ENCODE measurements at regions not wholly inside any gene's neighbourhood (a gene's known extent, or its start where the extent isn't known, plus 50 kb on each side); places are given as distances from the start of the nearest gene placed in this dataset.

DNA sequence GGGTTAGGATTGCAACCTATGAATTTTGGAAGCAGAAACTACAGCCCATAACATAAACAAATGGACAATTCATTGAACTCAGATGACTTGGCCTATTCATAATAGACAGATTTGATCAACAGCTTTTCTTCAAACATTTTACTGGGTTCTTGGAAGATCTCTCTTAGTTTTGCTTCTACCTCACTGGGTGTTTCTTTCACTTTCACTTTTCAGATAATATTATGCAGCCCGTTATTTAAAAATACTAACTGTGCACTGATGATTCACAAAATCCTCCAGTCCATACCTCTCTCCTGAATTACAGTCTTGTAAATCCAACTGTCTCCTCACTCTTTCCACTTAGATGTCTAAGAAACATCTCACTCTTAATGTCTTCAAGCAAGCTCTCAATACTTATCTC lies 183.5 kb upstream of the IRX1 start:
- in situ Hi-C loops (cut with MboI; ENCODE audit: low pct_unique_long_range_greater_than_20kb, low sequenced_read_pairs), result no loop called here
- no peak for DNase-seq

DNA sequence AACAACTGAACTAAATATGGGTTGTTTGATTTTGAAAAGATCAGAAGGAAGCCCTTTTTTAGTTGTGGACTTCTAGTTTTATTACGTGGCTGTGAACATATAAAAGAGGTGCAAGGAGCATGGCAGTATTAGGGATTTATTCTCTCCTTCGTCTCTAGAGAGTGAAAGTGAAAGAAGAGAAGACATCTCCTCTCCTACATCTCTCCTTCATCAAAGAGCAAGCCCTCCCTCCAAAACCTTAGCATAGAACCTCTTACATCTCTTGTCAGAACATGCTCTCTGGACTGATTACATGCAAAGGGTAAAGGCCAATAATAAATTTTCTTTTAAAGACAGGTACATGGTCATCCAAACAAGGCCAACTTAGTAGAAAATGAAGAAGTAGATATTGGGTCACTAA lies 184.3 kb upstream of the IRX1 start:
- no peak for DNase-seq
- in situ Hi-C loops (cut with MboI; ENCODE audit: low pct_unique_long_range_greater_than_20kb, low sequenced_read_pairs), result no loop called here

DNA sequence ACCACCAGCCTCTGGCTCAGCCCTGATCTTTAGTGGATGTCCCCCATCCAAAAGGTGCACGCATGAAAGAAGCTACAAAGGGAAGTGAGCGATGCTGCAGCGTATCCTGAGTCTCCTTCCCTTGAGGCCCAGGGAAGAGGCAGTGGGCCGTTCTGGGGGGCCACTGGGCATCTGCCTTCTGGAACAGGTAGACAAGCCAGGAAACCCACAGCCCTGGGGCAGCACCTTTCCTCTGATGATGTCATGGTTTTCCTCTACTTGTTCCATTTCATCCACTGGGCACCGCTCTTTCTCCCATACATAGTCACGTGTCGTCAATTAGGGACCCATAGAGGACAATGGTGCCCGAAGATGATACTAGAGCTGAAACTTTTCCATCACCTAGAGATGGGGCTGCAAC lies 194.0 kb upstream of the IRX1 start:
- DNase-seq, result no peak
- in situ Hi-C loops (cut with MboI; ENCODE audit: low pct_unique_long_range_greater_than_20kb, low sequenced_read_pairs), result no loop called here

DNA sequence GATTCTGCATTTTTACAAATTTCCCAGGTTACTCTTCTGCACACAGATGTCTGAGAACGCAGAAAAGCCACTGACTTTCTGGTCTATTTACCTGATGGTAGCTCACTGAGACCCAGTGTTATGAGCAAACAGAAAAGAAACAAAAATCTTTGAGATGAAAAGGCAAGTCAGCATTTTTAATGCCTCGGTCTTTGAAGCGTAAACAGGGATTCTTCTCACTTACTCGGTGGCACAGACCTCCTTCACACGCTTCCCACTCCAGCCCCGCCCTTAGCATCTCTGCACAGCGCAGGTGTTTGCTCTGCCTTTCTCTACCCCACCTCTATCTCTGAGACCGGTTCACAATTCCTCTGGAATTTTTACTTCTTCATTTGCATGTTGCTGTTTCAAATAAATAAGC lies 195.0 kb upstream of the IRX1 start:
- DNase-seq, result no peak

DNA sequence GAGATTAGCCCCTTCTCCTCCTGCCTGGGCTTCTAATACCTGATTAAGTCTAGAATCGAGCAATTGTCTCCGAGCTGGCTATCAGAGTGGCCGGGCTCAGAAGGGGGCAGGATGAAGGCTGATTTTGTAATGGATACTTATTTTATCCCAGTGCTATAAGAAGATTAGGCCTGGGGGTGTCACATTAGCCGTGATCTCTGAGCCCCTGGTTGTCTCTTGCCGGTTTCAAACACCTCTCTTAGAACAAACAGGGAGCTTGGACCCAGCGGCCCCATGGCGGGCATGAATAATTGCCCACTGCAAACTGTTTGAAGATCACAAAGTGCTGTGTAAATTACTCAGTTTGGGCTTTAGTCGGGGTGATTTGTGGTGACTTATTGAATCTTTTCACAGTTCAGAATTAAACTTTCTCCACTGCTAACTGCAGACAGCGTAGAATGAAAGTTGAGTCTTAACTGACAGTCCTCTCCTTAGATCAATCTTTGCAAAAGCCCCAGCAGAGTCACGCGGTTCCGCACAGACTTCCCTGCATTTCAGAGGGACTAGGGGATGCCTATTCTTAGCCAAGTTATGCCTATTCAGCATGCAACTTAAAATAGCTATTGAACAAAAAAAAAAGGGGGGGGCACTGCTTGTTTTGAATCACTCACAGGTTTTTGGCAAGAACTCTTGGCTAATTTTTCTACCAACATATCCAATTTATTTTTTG lies 200.6 kb upstream of the IRX1 start:
- in situ Hi-C loops (cut with MboI; ENCODE audit: low pct_unique_long_range_greater_than_20kb, low sequenced_read_pairs), result no loop called here
- DNase-seq, result no peak

More for the DNA sequence above, 195.0 kb upstream of the IRX1 start:
- in situ Hi-C loops (cut with MboI; ENCODE audit: low pct_unique_long_range_greater_than_20kb, low sequenced_read_pairs), result no loop called here

DNA sequence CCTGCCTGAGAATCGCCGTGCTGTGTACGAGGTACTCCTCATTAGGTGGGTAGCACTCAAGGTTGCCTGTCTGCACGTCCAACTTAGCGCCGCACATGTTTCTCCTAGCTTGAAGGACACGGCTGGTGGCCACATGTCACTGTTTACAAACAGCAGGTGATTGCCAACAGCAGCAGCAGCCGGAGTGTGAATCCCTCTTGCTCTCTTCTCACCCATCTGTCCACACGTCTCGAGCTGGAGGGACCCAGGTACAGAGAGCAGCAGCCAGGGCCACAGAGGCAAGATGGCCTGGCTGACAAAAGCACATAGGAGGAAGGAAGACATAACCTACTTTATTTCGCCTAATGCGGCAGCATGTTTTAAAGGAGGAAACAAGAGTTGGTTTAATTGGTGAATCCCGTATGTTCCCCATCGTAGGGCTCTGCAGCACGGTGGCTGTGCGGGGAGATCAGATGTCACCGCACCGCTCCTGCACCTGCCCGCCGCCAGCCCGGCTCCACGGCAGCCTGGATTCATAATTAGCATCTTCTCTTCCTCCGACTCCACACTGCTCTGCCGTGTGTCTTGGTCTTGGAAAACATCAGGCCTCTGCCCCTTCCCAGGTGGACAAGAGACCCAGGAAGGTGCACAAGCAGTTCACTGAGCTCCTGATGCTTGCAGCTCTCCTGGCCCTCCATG lies 201.6 kb upstream of the IRX1 start:
- no peak for DNase-seq
- in situ Hi-C loops (cut with MboI; ENCODE audit: low pct_unique_long_range_greater_than_20kb, low sequenced_read_pairs), result no loop called here

DNA sequence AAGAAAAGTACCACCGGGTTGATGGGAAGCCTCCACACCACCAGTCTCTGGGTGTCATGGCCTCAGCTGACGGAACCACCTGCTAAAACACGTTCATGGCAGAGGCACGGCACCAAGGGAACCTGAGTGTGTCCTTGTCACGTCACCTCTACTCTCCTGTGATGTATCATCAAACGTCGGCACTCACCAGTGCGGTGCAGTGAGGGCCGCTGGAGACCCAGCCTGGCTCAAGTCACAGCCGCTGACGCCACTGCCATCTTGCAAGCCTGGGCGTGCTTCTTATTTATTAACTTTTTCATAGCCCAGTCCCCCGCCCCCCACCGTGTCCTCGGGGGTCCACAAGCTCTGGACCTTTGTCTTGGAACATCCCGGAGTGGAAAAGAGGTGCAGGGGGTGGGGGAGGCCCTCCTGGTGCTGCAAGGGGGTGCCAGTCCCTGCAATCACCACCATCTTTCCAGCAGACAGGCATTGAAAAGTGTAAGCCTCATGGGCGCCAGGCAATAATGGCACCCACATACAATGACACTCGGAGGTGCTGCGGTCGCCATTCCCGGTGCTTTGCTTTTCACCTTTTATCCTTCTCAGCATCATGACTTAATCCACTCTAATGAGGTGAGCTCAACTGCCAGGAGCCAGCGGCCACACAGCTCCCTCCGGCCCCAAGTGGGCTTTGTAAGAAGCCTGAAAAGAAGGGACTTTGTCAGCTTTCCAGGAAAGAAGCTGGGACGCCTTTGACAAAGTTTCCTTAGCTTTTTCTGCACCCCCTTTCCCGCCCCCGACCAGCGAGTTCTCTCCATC lies 202.3 kb upstream of the IRX1 start:
- DNase-seq, result no peak
- in situ Hi-C loops (cut with MboI; ENCODE audit: low pct_unique_long_range_greater_than_20kb, low sequenced_read_pairs), result no loop called here

DNA sequence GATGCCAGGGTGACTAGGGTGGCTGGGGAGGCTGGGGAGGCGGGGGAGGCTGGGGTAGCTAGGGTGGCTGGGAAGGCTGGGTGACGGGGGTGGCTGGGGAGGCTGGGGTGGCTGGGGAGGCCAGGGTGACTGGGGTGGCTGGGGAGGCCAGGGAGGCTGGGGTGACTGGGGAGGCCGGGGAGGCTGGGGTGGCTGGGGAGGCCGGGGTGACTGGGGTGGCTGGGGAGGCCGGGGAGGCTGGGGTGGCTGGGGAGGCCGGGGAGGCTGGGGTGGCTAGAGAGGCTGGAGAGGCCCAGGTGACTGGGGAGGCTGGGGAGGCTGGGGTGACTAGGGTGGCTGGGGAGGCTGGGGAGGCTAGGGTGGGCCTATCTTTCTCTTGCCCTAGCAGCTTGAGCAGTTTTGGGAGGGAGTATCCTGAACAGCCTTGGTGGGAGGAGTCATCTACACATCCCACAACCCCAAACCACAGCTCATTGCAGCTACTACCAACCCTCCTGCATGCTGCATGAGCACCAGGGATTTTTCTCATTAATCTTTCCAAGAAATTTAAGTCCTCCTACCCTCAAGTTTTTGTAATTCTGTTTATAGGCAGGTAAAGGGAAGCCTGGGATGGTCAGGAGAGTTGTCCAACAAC lies 203.2 kb upstream of the IRX1 start:
- in situ Hi-C loops (cut with MboI; ENCODE audit: low pct_unique_long_range_greater_than_20kb, low sequenced_read_pairs), result no loop called here
- DNase-seq, result no peak

DNA sequence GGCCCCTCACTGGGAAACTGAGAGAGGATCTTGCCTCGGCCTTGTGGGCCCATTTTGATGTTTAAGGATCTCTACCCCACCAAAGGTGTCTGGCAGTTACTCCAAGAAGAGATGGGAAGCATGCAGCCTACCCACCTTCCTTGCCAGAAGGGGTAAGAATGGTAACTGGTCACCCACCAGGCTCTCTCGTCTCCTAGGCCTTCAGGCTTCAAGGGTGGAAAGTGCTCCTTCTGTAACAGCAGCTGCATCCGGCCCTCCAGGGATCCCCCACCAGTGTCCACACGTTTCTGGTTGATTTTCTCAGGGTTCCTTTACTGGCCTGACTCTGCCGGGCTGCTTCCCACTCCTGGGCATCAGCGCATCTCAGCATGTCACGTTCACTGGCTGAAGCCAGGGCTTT lies 204.4 kb upstream of the IRX1 start:
- in situ Hi-C loops (cut with MboI; ENCODE audit: low pct_unique_long_range_greater_than_20kb, low sequenced_read_pairs), result no loop called here
- no peak for DNase-seq

DNA sequence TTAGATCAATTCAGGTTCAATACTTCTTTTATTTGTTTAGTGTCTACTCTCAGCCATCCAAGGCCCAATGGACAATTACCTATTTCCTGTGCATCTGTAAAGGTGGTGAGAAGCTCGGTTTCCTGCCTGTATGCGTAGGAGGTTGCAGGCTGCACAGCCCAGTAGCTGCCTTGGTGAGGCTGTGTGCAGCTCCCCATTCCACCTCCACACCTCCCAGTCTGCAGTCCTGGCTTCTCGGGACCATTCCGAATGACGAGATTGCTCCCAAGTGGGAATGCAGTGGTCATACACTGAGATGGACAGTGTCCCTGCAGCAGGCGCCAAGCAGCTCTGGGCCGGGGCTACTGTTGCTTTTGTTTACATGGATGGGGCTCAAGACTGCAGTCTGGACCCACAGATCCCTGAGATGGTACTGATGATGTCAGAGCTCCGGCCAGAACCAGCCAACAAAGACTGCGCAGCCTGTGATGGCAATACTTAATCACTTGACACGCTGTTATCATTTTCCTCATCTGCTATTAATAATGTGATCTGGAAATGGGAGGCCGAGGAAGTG lies 206.1 kb upstream of the IRX1 start:
- in situ Hi-C loops (cut with MboI; ENCODE audit: low pct_unique_long_range_greater_than_20kb, low sequenced_read_pairs), result no loop called here
- no peak for DNase-seq

DNA sequence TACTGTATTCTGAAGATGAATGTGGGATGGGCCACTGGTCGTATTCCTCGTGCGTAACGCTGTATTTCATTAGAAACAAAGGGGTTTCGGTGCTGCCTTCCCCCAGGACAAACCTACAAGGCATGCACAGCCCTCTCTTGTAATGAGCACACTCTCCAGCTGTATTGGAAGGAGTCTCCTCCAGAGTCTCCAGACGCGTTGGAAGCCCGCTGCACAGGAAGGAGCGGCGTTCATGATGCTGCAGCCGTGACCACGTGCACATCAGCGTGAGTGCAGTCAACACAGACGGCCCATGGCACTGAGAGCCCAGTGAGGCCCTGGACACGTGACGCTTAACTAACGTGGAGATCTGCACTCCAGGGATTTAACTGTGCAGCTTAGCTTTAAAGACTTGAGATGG lies 209.0 kb upstream of the IRX1 start:
- DNase-seq, result no peak
- in situ Hi-C loops (cut with MboI; ENCODE audit: low pct_unique_long_range_greater_than_20kb, low sequenced_read_pairs), result no loop called here

DNA sequence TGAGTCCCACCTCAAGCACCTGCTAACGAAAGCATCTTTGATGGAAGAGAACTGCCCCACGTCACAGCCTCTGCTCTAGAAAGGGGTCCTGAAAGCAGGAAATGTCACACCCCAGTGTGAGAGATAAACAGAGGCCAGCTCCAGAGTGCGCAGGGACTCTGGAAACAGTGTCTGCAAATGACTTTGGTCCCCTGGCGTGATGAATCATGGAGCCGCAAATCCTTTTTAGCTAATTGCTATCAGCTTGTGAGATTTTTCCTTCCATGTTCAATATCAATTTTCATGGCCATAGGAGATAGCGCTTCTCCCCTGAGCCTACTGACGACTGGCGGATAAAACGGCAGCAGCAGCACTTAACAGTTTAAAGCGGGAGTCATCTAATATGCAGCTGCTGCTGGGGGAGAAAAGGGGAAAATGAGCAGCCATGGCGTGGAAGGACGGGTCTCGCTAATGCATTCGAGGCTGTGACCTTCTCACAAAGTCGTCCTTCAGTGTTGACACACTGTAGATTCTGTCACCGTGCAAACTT lies 209.6 kb upstream of the IRX1 start:
- in situ Hi-C loops (cut with MboI; ENCODE audit: low pct_unique_long_range_greater_than_20kb, low sequenced_read_pairs), result no loop called here
- DNase-seq, result no peak

DNA sequence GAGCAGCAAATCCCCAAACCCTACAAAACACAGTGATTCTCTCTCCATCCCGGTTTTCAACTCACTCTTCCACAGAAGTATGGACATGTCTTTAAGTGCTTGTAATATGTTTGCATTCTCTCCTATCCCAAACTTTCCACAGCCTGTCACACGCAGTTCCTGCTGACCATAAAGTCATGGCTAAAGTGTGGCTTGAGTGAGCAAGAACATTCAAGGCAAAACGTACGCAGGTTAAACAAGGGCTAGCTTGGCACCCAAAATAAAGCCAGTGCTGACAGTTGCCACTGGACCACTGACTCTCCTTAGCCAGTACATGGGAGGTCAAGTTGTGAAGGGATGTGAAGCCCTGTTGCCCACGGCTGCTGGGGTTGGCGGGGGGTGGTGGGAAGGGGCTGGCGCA lies 211.1 kb upstream of the IRX1 start:
- in situ Hi-C loops (cut with MboI; ENCODE audit: low pct_unique_long_range_greater_than_20kb, low sequenced_read_pairs), result no loop called here
- DNase-seq, result no peak

DNA sequence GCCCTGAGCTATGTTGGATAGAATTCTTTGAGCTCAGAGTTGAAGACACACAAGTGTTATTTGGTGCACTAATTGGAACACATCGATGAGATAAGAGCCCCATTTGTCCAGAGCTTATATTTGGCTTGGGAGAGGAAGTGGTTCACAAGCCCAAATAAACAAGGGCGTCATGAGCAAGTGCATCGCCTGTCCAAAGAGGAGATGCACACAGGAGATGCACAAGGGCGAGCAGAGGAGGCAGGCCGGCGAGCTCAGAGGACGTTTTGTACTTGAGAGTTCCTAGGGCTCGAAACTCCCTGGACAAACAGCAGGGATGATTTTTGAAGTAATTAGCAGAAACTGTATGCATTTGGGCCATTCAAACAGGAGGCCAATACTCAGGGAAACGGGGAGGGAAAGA lies 212.8 kb upstream of the IRX1 start:
- in situ Hi-C loops (cut with MboI; ENCODE audit: low pct_unique_long_range_greater_than_20kb, low sequenced_read_pairs), result no loop called here
- no peak for DNase-seq

DNA sequence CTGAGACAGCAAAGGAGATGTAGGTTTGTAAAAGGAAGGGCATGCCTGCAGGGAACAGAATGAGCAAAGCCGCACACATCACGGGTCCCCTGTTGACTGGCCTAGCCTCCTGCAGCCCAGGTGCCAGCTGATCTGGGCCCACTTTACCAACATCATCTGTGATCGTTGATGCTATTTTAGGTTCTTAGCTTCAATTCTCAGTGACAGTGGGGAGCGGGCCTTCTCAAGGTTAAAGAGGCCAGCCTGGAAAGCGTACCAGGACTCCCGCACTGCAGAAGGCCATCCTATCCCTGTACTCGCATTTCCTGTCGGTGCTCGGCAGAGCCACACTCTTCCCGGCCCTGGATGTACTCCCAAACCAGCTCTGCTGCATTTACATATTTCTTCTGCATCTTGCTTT lies 213.5 kb upstream of the IRX1 start:
- DNase-seq, result no peak
- in situ Hi-C loops (cut with MboI; ENCODE audit: low pct_unique_long_range_greater_than_20kb, low sequenced_read_pairs), result no loop called here

DNA sequence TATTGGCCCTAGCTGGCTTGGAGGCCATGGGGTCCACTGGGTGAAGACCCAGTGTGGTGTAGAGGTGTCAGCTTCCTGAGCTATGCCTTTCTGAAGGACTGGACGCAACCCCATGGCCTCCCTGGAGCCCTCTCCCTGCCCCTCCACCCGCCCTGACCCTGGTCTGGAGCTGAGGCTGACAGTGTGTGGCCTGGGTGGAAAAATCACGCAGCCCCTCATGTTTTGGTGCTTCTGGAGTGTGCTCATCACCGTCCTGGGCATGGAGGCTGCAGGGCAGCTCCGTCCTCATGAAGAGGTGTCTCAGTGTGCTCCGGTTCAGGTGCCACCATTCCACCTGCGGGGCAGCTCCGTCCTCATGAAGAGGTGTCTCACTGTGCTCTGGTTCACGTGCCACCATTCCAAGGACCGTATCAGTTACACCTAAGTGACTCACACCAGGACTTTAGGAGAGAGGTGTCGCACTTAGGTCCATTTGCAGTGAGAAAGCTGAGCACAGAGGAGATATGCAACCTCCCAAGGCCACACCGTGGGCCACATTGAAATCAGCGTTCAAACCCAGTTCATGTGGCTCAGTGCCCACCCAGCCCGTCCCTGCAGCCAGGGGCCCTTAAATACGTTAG lies 214.3 kb upstream of the IRX1 start:
- no peak for DNase-seq
- in situ Hi-C loops (cut with MboI; ENCODE audit: low pct_unique_long_range_greater_than_20kb, low sequenced_read_pairs), result no loop called here

DNA sequence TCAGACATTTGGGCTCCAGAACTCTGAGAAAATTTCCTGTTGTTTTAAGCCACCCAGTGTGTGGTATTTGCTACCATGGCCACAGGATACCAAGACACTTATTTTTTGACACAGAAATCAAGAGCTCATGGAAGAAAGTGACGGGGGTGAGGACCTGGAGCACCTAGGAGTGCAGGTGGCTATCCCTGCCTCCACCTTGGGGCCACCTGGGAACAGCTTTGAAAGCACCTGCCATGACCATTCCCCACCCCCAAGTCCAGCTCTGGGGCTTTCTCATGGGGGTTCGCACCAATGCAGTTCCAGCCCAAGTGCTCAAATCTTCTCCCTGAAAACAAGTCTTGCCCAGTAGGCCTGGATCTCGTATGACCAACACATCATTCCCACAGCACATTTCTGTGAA lies 214.9 kb upstream of the IRX1 start:
- DNase-seq, result no peak
- in situ Hi-C loops (cut with MboI; ENCODE audit: low pct_unique_long_range_greater_than_20kb, low sequenced_read_pairs), result no loop called here

DNA sequence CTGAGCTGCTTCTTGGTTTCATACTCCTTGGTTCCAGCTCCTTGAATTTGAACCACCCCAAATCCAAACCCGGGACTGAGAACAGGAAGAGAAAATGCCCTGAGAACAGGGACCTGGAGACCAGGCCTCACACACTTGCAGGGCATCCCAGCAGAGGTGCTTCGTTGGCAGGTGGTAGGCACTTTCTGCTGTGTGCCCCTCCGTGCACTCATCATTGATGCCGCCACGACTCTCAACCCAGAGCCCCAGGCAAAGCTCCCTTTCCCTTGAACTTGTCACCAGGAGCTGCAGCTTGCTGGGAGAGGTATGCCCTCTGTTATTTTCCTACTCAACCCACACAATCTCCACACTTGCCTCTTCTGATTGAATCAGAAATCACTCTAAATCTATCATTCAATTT lies 217.8 kb upstream of the IRX1 start:
- in situ Hi-C loops (cut with MboI; ENCODE audit: low pct_unique_long_range_greater_than_20kb, low sequenced_read_pairs), result no loop called here
- DNase-seq, result no peak

DNA sequence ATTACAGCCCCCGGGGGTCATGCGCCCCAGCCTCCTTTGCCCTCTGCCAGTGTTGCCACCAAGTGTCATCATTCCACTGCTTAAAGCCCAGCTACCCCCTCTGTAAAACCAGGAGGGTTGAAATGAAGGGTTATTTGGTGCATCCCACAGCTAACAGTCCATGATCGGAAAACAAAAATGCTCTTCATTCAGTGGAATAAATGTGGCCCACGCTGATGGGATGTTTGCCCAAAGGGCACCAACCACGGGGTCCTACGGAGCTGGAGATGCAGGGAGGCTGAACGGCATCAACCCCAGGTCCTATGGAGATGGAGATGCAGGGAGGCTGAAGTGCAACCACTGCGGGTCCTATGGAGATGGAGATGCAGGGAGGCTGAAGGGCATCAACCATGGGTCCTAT lies 218.5 kb upstream of the IRX1 start:
- in situ Hi-C loops (cut with MboI; ENCODE audit: low pct_unique_long_range_greater_than_20kb, low sequenced_read_pairs), result no loop called here
- DNase-seq, result no peak
